ENCODE measurements at regions not wholly inside any gene's neighbourhood (a gene's known extent, or its start where the extent isn't known, plus 50 kb on each side); places are given as distances from the start of the nearest gene placed in this dataset.

DNA sequence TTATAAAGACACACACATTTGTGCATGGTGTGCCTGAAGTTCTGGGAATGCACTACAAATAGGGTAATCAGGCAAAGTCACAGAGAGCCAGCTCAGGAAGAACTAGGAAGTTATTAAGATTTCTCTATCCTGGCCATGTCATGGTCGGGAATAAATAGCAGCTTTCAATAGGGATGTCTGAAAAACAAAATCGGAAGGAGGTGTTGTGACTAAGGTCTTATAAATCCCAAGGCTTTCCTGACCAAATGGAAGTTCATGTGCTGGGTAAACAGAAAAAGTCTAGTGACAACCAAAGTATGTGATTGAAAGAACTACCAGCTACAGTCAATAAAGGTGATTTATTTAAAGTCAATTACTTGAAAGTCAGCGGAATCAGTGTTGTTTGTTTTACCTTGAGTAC is 262.5 kb upstream of the HS3ST1 start:
- TF ChIP-seq, protein P1, sequence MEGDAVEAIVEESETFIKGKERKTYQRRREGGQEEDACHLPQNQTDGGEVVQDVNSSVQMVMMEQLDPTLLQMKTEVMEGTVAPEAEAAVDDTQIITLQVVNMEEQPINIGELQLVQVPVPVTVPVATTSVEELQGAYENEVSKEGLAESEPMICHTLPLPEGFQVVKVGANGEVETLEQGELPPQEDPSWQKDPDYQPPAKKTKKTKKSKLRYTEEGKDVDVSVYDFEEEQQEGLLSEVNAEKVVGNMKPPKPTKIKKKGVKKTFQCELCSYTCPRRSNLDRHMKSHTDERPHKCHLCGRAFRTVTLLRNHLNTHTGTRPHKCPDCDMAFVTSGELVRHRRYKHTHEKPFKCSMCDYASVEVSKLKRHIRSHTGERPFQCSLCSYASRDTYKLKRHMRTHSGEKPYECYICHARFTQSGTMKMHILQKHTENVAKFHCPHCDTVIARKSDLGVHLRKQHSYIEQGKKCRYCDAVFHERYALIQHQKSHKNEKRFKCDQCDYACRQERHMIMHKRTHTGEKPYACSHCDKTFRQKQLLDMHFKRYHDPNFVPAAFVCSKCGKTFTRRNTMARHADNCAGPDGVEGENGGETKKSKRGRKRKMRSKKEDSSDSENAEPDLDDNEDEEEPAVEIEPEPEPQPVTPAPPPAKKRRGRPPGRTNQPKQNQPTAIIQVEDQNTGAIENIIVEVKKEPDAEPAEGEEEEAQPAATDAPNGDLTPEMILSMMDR (IDR thresholded peaks at IDR 0.05; ENCODE audit: control extremely low read depth in 1 of 3, insufficient read depth in 1 of 3, low read depth in 1 of 3, low read length in 3 of 3) = no peak
- TF ChIP-seq, protein P2, sequence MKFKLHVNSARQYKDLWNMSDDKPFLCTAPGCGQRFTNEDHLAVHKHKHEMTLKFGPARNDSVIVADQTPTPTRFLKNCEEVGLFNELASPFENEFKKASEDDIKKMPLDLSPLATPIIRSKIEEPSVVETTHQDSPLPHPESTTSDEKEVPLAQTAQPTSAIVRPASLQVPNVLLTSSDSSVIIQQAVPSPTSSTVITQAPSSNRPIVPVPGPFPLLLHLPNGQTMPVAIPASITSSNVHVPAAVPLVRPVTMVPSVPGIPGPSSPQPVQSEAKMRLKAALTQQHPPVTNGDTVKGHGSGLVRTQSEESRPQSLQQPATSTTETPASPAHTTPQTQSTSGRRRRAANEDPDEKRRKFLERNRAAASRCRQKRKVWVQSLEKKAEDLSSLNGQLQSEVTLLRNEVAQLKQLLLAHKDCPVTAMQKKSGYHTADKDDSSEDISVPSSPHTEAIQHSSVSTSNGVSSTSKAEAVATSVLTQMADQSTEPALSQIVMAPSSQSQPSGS (IDR thresholded peaks at IDR 0.05; ENCODE audit: low read length) = no peak
- TF ChIP-seq BCL11A (IDR thresholded peaks at IDR 0.05; ENCODE audit: low read depth in 2 of 2, low read length in 2 of 2) (no peak), RNF2 (IDR thresholded peaks at IDR 0.05; ENCODE audit: borderline replicate concordance, low read depth, low read length, missing control alignments, poor library complexity, severe bottlenecking) (no peak), JUN (IDR thresholded peaks at IDR 0.05; ENCODE audit: low read depth, low read length) (no peak), RFX5 (IDR thresholded peaks at IDR 0.05; ENCODE audit: borderline replicate concordance, low read depth, low read length) (no peak), HDAC2 (IDR thresholded peaks at IDR 0.05; ENCODE audit: borderline replicate concordance in 1 of 2, low read depth in 2 of 2, low read length in 2 of 2) (no peak), CBX8 (IDR thresholded peaks at IDR 0.05; ENCODE audit: borderline replicate concordance, low read depth, low read length) (no peak), CBX5 (IDR thresholded peaks at IDR 0.05; ENCODE audit: low read depth, low read length) (no peak), SRF (IDR thresholded peaks at IDR 0.05; ENCODE audit: low read depth, low read length) (no peak)
- TF ChIP-seq, protein P3, sequence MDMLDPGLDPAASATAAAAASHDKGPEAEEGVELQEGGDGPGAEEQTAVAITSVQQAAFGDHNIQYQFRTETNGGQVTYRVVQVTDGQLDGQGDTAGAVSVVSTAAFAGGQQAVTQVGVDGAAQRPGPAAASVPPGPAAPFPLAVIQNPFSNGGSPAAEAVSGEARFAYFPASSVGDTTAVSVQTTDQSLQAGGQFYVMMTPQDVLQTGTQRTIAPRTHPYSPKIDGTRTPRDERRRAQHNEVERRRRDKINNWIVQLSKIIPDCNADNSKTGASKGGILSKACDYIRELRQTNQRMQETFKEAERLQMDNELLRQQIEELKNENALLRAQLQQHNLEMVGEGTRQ (IDR thresholded peaks at IDR 0.05; ENCODE audit: low read length) = no peak
